Tibial artery (tissue), 4 donors: ENCODE measurements at regions not wholly inside any gene's neighbourhood (a gene's known extent, or its start where the extent isn't known, plus 50 kb on each side); places are given as distances from the start of the nearest gene placed in this dataset.

Source experiments
- DNase-seq, 2 donors: peaks; one replicate each; pipeline ENCODE4 v3.0.0-alpha.2; 2019
- H3K27ac ChIP-seq, 2 donors: fragments of 200-600 bp; sonication (generic) in 1 of 2; 1 replicate in 1 of 2; 2 replicates in 1 of 2; pipeline ENCODE4 v1.5.1; 2018 to 2019; ENCODE audit warnings: mild to moderate bottlenecking in 1 of 2
- H3K27me3 ChIP-seq, 2 donors: fragments of 200-600 bp; sonication (generic) in 1 of 2; one replicate each; pipeline versions ENCODE4 v1.5.1 to v1.6.0; 2016 to 2019
- H3K36me3 ChIP-seq, 3 donors: fragments of 200-600 bp; sonication (generic) in 2 of 3; one replicate each; pipeline ENCODE4 v1.5.1; 2016 to 2019; ENCODE audit warnings: mild to moderate bottlenecking in 2 of 3
- H3K4me1 ChIP-seq, 4 donors: fragments of 200-600 bp; sonication (generic) in 2 of 4; 1 replicate in 3 of 4; 2 replicates in 1 of 4; pipeline ENCODE4 v1.5.1; 2016 to 2019
- H3K4me3 ChIP-seq, 2 donors: fragments of 200-600 bp; sonication (generic) in 1 of 2; 1 replicate in 1 of 2; 2 replicates in 1 of 2; pipeline ENCODE4 v1.5.1; 2018 to 2019; ENCODE audit warnings: mild to moderate bottlenecking in 2 of 2
- H3K9me3 ChIP-seq, 3 donors: fragments of 200-600 bp; sonication (generic) in 1 of 3; one replicate each; pipeline ENCODE4 v1.5.1; 2016 to 2019
- intact Hi-C: fragments of 100-400 bp; cut with DNase I; formaldehyde crosslinking; loops from one replicate; pipeline ENCODE4 v1.15.0; 2023; ENCODE audit warnings: low total_unique reads
- TF ChIP-seq, protein P1 (sequence below), 2 experiments: fragments of 200-600 bp in 1 of 2; fragments of 450-650 bp in 1 of 2; IDR thresholded peaks; one replicate each; pipeline ENCODE4 v1.5.1; 2017 to 2019; ENCODE audit warnings: antibody characterized with exemption in 2 of 2, mild to moderate bottlenecking in 1 of 2, moderate library complexity in 1 of 2

- H3K27ac ChIP-seq = no peak overlapping the region
- TF ChIP-seq, protein P1, sequence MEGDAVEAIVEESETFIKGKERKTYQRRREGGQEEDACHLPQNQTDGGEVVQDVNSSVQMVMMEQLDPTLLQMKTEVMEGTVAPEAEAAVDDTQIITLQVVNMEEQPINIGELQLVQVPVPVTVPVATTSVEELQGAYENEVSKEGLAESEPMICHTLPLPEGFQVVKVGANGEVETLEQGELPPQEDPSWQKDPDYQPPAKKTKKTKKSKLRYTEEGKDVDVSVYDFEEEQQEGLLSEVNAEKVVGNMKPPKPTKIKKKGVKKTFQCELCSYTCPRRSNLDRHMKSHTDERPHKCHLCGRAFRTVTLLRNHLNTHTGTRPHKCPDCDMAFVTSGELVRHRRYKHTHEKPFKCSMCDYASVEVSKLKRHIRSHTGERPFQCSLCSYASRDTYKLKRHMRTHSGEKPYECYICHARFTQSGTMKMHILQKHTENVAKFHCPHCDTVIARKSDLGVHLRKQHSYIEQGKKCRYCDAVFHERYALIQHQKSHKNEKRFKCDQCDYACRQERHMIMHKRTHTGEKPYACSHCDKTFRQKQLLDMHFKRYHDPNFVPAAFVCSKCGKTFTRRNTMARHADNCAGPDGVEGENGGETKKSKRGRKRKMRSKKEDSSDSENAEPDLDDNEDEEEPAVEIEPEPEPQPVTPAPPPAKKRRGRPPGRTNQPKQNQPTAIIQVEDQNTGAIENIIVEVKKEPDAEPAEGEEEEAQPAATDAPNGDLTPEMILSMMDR (IDR thresholded peaks at IDR 0.05) = no peak
- intact Hi-C loops = no loop called here
- H3K4me1 ChIP-seq = no peaks in the 10 kb centered on the region
- no peak for DNase-seq
- H3K4me3 ChIP-seq = no peak overlapping the region
- H3K36me3 ChIP-seq = no peaks in the 10 kb centered on the region
- H3K9me3 ChIP-seq = no peaks in the 10 kb centered on the region
- H3K27me3 ChIP-seq = no peaks in the 10 kb centered on the region
Observed at GRCh38 chr3:194852831-194853508, 167.3 kb downstream of the FAM43A start.

GRCh38 chr3:194854206-194854605 lies 168.5 kb downstream of the FAM43A start:
- Histone ChIP-seq H3K4me3 (no peak overlapping the region), H3K9me3 (no peaks in the 10 kb centered on the region), H3K27me3 (no peaks in the 10 kb centered on the region), H3K4me1 (no peaks in the 10 kb centered on the region), H3K36me3 (no peaks in the 10 kb centered on the region), H3K27ac (no peak overlapping the region)
- TF ChIP-seq, protein P1 (IDR thresholded peaks at IDR 0.05) = no peak
- intact Hi-C loops = no loop called here
- DNase-seq = no peak

DNA sequence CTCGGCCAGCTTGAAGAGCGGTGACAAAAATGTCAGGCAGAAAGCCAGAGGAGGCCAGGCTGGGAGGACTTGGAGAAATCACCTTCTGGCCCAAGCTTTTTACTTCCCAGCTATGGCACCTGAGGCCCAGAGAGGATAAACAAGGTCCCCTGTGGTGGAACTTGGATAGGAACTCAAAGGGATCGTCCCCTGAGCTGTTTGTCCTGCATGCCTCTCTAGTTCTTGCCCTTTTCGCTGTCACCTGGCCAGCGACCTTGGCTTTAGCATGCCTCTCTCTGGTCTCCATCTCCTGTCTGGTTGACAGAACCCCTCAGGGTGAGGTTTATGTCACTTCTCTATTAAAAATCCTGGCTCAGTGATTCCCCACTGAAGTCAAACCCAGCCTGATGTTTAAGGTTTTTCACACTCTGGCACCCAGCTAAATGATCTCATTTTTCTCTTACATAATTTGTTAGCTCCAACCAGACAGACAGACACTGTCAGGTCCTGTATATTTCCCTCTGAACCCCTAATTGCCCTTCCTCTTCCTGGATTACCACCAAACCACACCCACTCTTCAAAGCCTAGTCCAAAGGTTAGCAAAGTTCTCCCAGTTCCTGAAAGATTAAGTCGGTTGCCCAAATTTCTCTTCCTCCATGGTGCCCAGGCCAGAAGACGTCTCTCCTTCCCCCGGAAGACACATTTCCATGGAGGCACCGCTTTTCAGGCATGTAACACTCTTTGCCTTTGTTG lies 169.1 kb downstream of the FAM43A start:
- H3K36me3 ChIP-seq = no peaks in the 10 kb centered on the region
- H3K9me3 ChIP-seq = no peaks in the 10 kb centered on the region
- H3K27ac ChIP-seq = no peak overlapping the region
- TF ChIP-seq, protein P1 (IDR thresholded peaks at IDR 0.05) = no peak
- intact Hi-C loops = no loop called here
- no peak overlapping the region for H3K4me3 ChIP-seq
- no peaks in the 10 kb centered on the region for H3K27me3 ChIP-seq
- no peaks in the 10 kb centered on the region for H3K4me1 ChIP-seq
- no peak for DNase-seq

- DNase-seq = no peak
- no peaks in the 10 kb centered on the region for H3K36me3 ChIP-seq
- H3K4me3 ChIP-seq = no peak overlapping the region
- H3K4me1 ChIP-seq = no peaks in the 10 kb centered on the region
- H3K9me3 ChIP-seq = no peaks in the 10 kb centered on the region
- no peak overlapping the region for H3K27ac ChIP-seq
- no peaks in the 10 kb centered on the region for H3K27me3 ChIP-seq
- TF ChIP-seq, protein P1 (IDR thresholded peaks at IDR 0.05) = no peak
- intact Hi-C loops = no loop called here
Observed at GRCh38 chr3:194856296-194856695, 170.6 kb downstream of the FAM43A start.

GRCh38 chr3:194857469-194858113 lies 171.9 kb downstream of the FAM43A start:
- no peak overlapping the region for H3K27ac ChIP-seq
- intact Hi-C loops = no loop called here

More at GRCh38 chr3:194857469-194858113, 171.9 kb downstream of the FAM43A start:
- Histone ChIP-seq H3K9me3 (no peaks in the 10 kb centered on the region), H3K4me3 (no peak overlapping the region), H3K4me1 (no peaks in the 10 kb centered on the region), H3K27me3 (peaks cover 0 to 3% of the 10 kb centered on the region in 2 donors), H3K36me3 (no peaks in the 10 kb centered on the region)
- no peak for DNase-seq
- TF ChIP-seq, protein P1 (IDR thresholded peaks at IDR 0.05) = no peak
